Testis (tissue), 2 donors: ENCODE measurements at regions not wholly inside any gene's neighbourhood (a gene's known extent, or its start where the extent isn't known, plus 50 kb on each side); places are given as distances from the start of the nearest gene placed in this dataset.

Experiments used
- DNase-seq: peaks from one replicate; pipeline ENCODE4 v3.0.0-alpha.2; 2019
- H3K27ac ChIP-seq, 2 donors: fragments of 200-600 bp; sonication (generic); one replicate each; pipeline ENCODE4 v1.5.1; 2019
- H3K27me3 ChIP-seq: fragments of 200-600 bp; sonication (generic); one replicate; pipeline ENCODE4 v1.5.1; 2019
- H3K36me3 ChIP-seq: fragments of 200-600 bp; sonication (generic); one replicate; pipeline ENCODE4 v1.5.1; 2017; ENCODE audit warnings: low read depth; ENCODE audit errors: missing control alignments
- H3K4me1 ChIP-seq: fragments of 200-600 bp; sonication (generic); one replicate; pipeline ENCODE4 v1.5.1; 2019
- H3K4me3 ChIP-seq, 2 donors: fragments of 200-600 bp; sonication (generic); one replicate each; pipeline ENCODE4 v1.5.1; 2017 to 2019
- H3K9me3 ChIP-seq: fragments of 200-600 bp; sonication (generic); one replicate; pipeline ENCODE4 v1.5.1; 2017
- POLR2A ChIP-seq: fragments of 450-650 bp; IDR thresholded peaks from one replicate; pipeline ENCODE4 v1.6.1; 2017; ENCODE audit warnings: antibody characterized with exemption, mild to moderate bottlenecking, moderate library complexity
- WGBS, 2 donors: methylation state at CpG; one replicate each; pipeline ENCODE4 v1.1.5; 2018; 5-methylcytosine and 5-hydroxymethylcytosine counted together
- intact Hi-C: fragments of 100-400 bp; cut with DNase I; formaldehyde crosslinking; loops from one replicate; pipeline ENCODE4 v1.15.1; 2023; ENCODE audit warnings: low total_unique reads
- TF ChIP-seq, protein P1 (sequence below), 3 experiments: fragments of 450-650 bp in 2 of 3; fragments of 200-600 bp in 1 of 3; sonication (generic) in 1 of 3; IDR thresholded peaks; one replicate each; pipeline ENCODE4 v1.5.1; 2016 to 2019; ENCODE audit warnings: antibody characterized with exemption in 3 of 3, mild to moderate bottlenecking in 2 of 3, moderate library complexity in 1 of 3

GRCh38 chr11:135069063-135069462 lies 657.0 kb upstream of the B3GAT1 start:
- H3K27me3 ChIP-seq = no peaks in the 10 kb centered on the region
- TF ChIP-seq POLR2A = no peak
- TF ChIP-seq, protein P1, sequence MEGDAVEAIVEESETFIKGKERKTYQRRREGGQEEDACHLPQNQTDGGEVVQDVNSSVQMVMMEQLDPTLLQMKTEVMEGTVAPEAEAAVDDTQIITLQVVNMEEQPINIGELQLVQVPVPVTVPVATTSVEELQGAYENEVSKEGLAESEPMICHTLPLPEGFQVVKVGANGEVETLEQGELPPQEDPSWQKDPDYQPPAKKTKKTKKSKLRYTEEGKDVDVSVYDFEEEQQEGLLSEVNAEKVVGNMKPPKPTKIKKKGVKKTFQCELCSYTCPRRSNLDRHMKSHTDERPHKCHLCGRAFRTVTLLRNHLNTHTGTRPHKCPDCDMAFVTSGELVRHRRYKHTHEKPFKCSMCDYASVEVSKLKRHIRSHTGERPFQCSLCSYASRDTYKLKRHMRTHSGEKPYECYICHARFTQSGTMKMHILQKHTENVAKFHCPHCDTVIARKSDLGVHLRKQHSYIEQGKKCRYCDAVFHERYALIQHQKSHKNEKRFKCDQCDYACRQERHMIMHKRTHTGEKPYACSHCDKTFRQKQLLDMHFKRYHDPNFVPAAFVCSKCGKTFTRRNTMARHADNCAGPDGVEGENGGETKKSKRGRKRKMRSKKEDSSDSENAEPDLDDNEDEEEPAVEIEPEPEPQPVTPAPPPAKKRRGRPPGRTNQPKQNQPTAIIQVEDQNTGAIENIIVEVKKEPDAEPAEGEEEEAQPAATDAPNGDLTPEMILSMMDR (IDR thresholded peaks at IDR 0.05) = no peak
- no peak overlapping the region for H3K27ac ChIP-seq

DNA sequence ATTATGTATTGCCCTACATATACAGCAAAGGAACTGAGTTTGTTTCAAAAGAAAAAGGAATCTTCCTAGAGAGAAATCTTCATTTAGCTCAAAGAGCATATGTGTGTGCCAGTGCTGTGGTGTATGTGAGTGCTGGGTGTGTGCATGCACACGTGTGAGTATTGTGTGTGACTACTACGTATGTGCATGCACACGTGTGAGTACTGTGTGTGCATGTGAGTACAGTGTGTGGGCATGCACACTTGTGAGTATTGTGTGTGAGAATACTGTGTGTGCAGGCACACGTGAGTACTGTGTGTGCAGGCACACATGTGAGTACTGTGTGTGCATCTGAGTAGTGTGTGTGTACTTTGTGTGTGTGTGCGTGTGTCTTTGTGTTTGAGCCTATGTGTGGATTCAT lies 651.0 kb upstream of the B3GAT1 start:
- WGBS, 2 donors = 66 to 83% methylated on average over 4 to 5 of the region's 5 CpGs
- H3K27me3 ChIP-seq = no peaks in the 10 kb centered on the region

More at GRCh38 chr11:135069063-135069462, 657.0 kb upstream of the B3GAT1 start:
- 61 to 68% methylated on average over 11 of the region's 11 CpGs for WGBS, 2 donors
- H3K4me3 ChIP-seq = no peak overlapping the region
- no peaks in the 10 kb centered on the region for H3K4me1 ChIP-seq
- DNase-seq = no peak
- no peaks in the 10 kb centered on the region for H3K9me3 ChIP-seq
- H3K36me3 ChIP-seq = no peaks in the 10 kb centered on the region
- intact Hi-C loops = no loop called here

DNA sequence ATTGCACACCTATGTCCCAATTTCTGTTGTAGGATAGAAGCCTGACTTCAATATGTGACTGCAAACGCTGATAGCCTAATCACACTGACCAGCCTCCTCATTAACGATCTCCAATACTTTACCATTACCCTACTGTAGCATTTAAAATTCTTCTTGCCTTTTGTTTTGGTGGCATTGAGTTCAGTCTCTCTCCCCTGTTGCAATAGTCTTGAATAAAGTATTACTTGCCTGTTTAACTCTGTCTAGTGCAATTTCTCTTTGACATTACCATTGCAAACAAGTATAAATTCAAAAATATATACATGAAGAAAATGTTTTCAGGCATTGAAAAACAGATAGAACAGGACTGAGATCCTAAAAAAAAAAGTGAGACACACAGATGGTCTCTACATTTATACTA lies 649.1 kb upstream of the B3GAT1 start:
- no peak overlapping the region for H3K27ac ChIP-seq
- 70 to 74% methylated on average over 2 of the region's 2 CpGs for WGBS, 2 donors
- no peak for TF ChIP-seq POLR2A
- TF ChIP-seq, protein P1 (IDR thresholded peaks at IDR 0.05) = no peak
- no peaks in the 10 kb centered on the region for H3K4me1 ChIP-seq
- H3K4me3 ChIP-seq = no peak overlapping the region
- DNase-seq = no peak
- no peaks in the 10 kb centered on the region for H3K36me3 ChIP-seq
- intact Hi-C loops = no loop called here
- no peaks in the 10 kb centered on the region for H3K27me3 ChIP-seq
- no peaks in the 10 kb centered on the region for H3K9me3 ChIP-seq

More for the DNA sequence above, 651.0 kb upstream of the B3GAT1 start:
- DNase-seq = no peak
- no peak overlapping the region for H3K4me3 ChIP-seq
- intact Hi-C loops = no loop called here
- H3K27ac ChIP-seq = no peak overlapping the region
- no peaks in the 10 kb centered on the region for H3K9me3 ChIP-seq
- no peaks in the 10 kb centered on the region for H3K4me1 ChIP-seq
- H3K36me3 ChIP-seq = no peaks in the 10 kb centered on the region
- TF ChIP-seq, protein P1 (IDR thresholded peaks at IDR 0.05) = no peak
- TF ChIP-seq POLR2A = no peak

GRCh38 chr11:135046986-135047385 lies 634.9 kb upstream of the B3GAT1 start:
- DNase-seq = no peak
- Histone ChIP-seq H3K4me1 (no peaks in the 10 kb centered on the region), H3K9me3 (no peaks in the 10 kb centered on the region), H3K27ac (no peak overlapping the region), H3K36me3 (no peaks in the 10 kb centered on the region), H3K4me3 (no peak overlapping the region), H3K27me3 (no peaks in the 10 kb centered on the region)
- TF ChIP-seq, protein P1 (IDR thresholded peaks at IDR 0.05) = no peak
- intact Hi-C loops = no loop called here
- 62 to 68% methylated on average over 10 to 11 of the region's 13 CpGs for WGBS, 2 donors

GRCh38 chr11:135046556-135046955 lies 634.5 kb upstream of the B3GAT1 start:
- intact Hi-C loops = no loop called here
- Histone ChIP-seq H3K27ac (no peak overlapping the region), H3K4me3 (no peak overlapping the region), H3K4me1 (no peaks in the 10 kb centered on the region), H3K36me3 (no peaks in the 10 kb centered on the region), H3K27me3 (no peaks in the 10 kb centered on the region), H3K9me3 (no peaks in the 10 kb centered on the region)
- no peak for DNase-seq
- 48 to 56% methylated on average over 6 to 8 of the region's 8 CpGs for WGBS, 2 donors
- TF ChIP-seq POLR2A = no peak
- TF ChIP-seq, protein P1 (IDR thresholded peaks at IDR 0.05) = no peak
